ENCODE measurements at regions not wholly inside any gene's neighbourhood (a gene's known extent, or its start where the extent isn't known, plus 50 kb on each side); places are given as distances from the start of the nearest gene placed in this dataset.

DNA sequence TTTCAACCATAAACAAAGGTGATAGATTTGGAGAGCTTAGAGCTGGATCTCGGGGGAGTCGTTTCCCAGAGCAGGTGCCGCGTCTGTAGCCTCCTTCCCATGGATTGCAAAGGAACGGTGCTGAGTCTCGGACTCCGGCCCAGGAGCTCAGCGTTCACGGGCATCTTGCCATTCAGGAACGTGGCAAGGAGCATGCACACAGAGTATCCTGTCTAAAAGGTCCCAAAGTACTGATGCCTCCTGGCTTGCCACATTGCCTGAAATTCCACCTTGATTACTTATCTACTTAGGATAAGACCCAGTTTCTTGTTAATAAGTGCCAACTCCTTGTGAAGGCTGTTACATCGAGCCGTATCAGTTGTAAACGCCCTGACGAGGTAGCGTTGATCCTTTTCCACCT is 197.8 kb upstream of the MYT1L start:
- Histone ChIP-seq H3K27me3 (ENCODE audit: control insufficient read depth, insufficient read depth, low read length, poor library complexity, severe bottlenecking) (no peaks in the 10 kb centered on the region), H3K4me3 (ENCODE audit: low read length) (no peak overlapping the region), H3K27ac (ENCODE audit: low read depth, low read length) (no peak overlapping the region), H3K9me3 (ENCODE audit: control insufficient read depth, low read length) (no peaks in the 10 kb centered on the region), H3K4me1 (ENCODE audit: control insufficient read depth, insufficient read depth, low read length) (peaks cover 2% of the 10 kb centered on the region), H3K36me3 (ENCODE audit: control insufficient read depth, insufficient read depth, low read length) (no peaks in the 10 kb centered on the region), H3K9ac (ENCODE audit: extremely low read depth, low read length, poor library complexity, severe bottlenecking) (no peak overlapping the region)
- WGBS, 2 experiments (ENCODE audit: insufficient coverage in 1 of 2, insufficient read length in 1 of 2), result 91 to 96% methylated on average over 11 to 15 of the region's 15 CpGs
- no peak for DNase-seq
- Mint-ChIP-seq H3K36me3 (ENCODE audit: low read depth) (no peaks in the 10 kb centered on the region), H3K9me3 (no peaks in the 10 kb centered on the region), H3K27ac (no peak overlapping the region), H3K4me1 (peaks cover 10% of the 10 kb centered on the region), H3K27me3 (ENCODE audit: insufficient read depth) (no peaks in the 10 kb centered on the region), H3K4me3 (no peak overlapping the region)
- TF ChIP-seq CTCF (conservative IDR thresholded peaks at IDR 0.05), result no peak

- H3K27me3 Mint-ChIP-seq (ENCODE audit: insufficient read depth), result no peaks in the 10 kb centered on the region
- no peak overlapping the region for H3K9ac ChIP-seq (ENCODE audit: extremely low read depth, low read length, poor library complexity, severe bottlenecking)
- H3K9me3 Mint-ChIP-seq, result no peaks in the 10 kb centered on the region
- no peak overlapping the region for H3K4me3 ChIP-seq (ENCODE audit: low read length)
- H3K36me3 Mint-ChIP-seq (ENCODE audit: low read depth), result no peaks in the 10 kb centered on the region
- H3K27ac ChIP-seq (ENCODE audit: low read depth, low read length), result no peak overlapping the region
- H3K27ac Mint-ChIP-seq, result no peak overlapping the region
- no peaks in the 10 kb centered on the region for H3K9me3 ChIP-seq (ENCODE audit: control insufficient read depth, low read length)
- no peaks in the 10 kb centered on the region for H3K36me3 ChIP-seq (ENCODE audit: control insufficient read depth, insufficient read depth, low read length)
- H3K4me1 Mint-ChIP-seq, result peaks cover 10% of the 10 kb centered on the region
- TF ChIP-seq CTCF (conservative IDR thresholded peaks at IDR 0.05), result no peak
- no peaks in the 10 kb centered on the region for H3K27me3 ChIP-seq (ENCODE audit: control insufficient read depth, insufficient read depth, low read length, poor library complexity, severe bottlenecking)
- 92 to 100% methylated on average over 2 to 6 of the region's 6 CpGs for WGBS, 2 experiments (ENCODE audit: insufficient coverage in 1 of 2, insufficient read length in 1 of 2)
- no peak for DNase-seq
- peaks cover 2% of the 10 kb centered on the region for H3K4me1 ChIP-seq (ENCODE audit: control insufficient read depth, insufficient read depth, low read length)
- no peak overlapping the region for H3K4me3 Mint-ChIP-seq
Measured at GRCh38 chr2:2527148-2527547, 196.1 kb upstream of the MYT1L start.

DNA sequence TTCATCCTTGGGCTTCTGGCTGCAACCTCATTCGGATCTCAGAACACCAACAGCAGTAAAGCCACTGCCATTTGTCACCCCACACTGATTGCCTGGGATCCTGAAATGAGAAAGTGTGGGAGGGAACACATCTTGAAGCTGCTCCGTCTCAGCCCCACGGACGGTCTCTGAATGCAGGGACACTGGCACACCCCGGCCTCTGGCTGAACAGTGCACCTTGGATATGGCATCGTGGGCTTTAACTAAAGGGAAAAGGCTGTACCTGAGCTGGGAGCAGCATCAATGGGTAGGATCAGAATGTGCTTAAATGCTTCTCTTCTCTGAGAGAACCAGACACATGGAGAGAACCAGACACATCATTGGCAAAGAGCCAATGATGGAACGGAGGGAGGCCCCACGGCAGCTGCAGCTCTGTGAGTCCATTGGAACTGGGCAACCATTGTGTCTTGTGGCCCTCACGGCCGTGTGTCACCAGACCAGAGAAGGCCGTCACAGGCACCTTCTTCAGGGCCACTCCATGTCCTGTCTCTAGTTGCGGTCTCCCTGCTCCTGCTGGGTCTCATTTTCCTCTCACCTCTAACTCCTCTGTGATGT is 193.4 kb upstream of the MYT1L start:
- DNase-seq, result no peak
- no peak overlapping the region for H3K9ac ChIP-seq (ENCODE audit: extremely low read depth, low read length, poor library complexity, severe bottlenecking)

More for the DNA sequence above, 193.4 kb upstream of the MYT1L start:
- Mint-ChIP-seq H3K36me3 (ENCODE audit: low read depth) (no peaks in the 10 kb centered on the region), H3K27me3 (ENCODE audit: insufficient read depth) (no peaks in the 10 kb centered on the region), H3K4me1 (peaks cover 9% of the 10 kb centered on the region), H3K9me3 (no peaks in the 10 kb centered on the region), H3K27ac (no peak overlapping the region), H3K4me3 (no peak overlapping the region)
- H3K4me1 ChIP-seq (ENCODE audit: control insufficient read depth, insufficient read depth, low read length), result peaks cover 2% of the 10 kb centered on the region
- 84 to 90% methylated on average over 10 to 12 of the region's 12 CpGs for WGBS, 2 experiments (ENCODE audit: insufficient coverage in 1 of 2, insufficient read length in 1 of 2)
- TF ChIP-seq CTCF (conservative IDR thresholded peaks at IDR 0.05), result no peak
- H3K27ac ChIP-seq (ENCODE audit: low read depth, low read length), result no peak overlapping the region
- H3K27me3 ChIP-seq (ENCODE audit: control insufficient read depth, insufficient read depth, low read length, poor library complexity, severe bottlenecking), result no peaks in the 10 kb centered on the region
- no peaks in the 10 kb centered on the region for H3K36me3 ChIP-seq (ENCODE audit: control insufficient read depth, insufficient read depth, low read length)
- H3K4me3 ChIP-seq (ENCODE audit: low read length), result no peak overlapping the region
- H3K9me3 ChIP-seq (ENCODE audit: control insufficient read depth, low read length), result no peaks in the 10 kb centered on the region
